HUDEP-2 (cell line): ENCODE measurements at regions not wholly inside any gene's neighbourhood (a gene's known extent, or its start where the extent isn't known, plus 50 kb on each side); places are given as distances from the start of the nearest gene placed in this dataset.
"Not testable (repeated sequence)": the region's sequence is repeated elsewhere in the genome, so short reads cannot be mapped to it uniquely, and the experiment has no call there.

Experiments used
- DNase-seq, 76 experiments: peaks; one replicate each; lab custom pipeline; 2025; ENCODE audit not compliant: unreplicated experiment in 76 of 76; lab: John Stamatoyannopoulos, UW

DNA sequence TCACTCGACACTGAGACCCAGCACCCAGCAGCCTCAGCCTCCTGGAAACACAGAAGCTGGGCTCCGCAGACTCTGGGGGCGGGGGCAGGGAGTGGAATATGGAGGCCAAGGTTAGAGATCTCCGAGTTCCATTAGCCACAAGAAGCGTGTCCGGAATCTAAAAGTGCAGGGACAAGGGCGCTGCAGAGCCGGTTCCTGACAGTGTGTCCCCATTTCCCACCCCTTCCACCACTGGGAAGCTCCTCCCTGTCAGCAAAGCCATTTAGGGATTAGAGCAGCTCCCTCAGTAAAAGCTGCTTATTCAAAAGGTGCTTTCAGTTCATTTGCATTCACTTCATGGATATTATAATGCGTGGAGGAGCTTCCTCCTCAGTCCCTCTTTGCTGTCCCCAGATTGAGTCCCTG, 74.1 kb upstream of the HSPA9 start:
- no peak for DNase-seq

DNA sequence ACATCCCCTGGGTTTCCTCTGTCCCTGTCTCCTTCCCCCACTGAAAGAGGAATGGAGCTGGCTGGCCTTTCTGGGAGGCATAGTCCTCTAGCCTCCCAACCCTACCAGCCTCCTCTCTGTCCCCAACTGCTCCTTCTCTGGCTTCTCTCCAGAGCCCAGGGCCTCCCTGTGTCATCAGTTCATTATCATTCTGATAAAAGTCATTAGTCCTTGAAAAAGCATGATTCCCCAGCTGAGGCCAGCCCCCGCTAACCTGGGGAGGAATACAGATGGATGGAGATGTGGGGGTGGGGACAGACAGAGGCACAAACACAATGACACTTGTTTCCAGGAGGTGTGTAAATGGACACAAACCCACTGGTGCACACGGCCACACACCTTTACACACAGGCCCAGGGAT, 73.6 kb upstream of the HSPA9 start:
- DNase-seq = no peak

DNA sequence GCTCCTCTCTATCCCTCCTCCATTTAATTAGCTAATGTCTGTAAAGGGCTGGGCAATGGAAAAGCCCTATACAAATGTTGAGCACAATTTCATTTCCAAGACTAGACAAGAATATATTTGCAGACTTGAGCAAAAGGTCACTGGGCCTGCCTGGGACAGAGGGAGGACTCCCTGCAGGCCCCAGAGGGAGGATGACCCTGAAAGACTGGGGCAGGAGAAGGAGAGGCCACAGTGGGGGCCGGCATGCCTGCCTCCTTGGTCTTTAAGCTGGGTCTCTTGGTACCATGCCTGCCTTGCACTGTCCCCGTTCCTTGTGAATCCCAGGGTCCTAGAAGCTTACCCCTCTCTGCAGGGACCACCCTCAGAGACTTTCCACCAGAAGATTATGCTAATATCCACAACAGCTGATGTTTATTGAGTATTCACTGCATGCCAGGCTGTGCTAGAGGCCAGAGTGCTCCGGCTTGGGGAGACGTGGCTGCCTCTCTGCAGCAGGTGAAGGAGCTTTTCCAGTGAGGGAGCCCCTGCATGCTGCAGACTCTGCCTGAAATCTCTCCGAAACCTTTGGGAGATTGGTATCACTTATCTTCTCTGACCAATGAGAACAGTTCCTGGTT, 72.7 kb upstream of the HSPA9 start:
- DNase-seq = no peak

DNA sequence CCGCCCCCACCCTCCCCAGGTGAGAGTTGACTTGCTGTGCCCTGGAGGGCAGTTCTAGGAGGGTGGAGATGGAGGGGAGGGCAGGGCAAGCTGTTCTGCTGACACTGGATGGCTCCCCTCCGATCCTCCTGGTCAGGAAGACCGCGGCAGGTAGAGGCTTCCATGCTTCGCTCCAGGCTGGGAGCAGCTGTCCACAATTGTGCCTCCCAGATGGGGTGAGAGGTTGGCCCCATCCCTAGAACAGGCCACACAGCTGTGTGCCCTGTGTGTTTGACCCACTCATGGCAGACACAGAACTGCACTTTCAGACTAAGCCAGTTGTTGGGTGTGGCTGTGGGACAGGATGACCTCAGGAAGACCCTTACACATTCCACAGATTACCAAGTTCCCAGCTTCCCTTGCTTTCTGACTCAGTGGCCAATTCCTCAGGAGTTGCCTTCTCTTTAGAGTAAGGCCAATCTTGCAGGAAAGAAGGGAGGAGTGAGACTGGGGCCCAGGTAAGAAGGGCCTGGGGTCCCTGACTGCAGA, 72.1 kb upstream of the HSPA9 start:
- no peak for DNase-seq

DNA sequence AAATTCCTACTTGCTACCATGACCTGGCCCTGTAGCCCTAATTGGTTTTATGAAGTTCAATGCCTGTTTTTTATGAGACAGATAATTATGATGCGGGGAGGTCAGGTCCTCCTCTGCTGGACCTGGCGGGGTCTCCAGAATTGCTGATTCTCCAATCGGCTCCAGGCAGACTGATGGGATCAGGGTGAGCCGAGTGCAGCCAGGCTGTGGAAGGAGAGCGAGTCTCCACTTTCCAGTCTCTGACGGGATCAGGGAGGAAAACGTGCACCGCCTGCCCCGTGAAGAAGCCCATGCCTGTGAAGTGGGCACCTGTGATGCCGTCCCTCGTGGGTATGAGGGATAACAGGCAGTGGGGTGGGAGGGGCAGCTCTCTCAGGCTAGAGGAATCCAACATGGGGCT, 71.5 kb upstream of the HSPA9 start:
- DNase-seq = no peak

DNA sequence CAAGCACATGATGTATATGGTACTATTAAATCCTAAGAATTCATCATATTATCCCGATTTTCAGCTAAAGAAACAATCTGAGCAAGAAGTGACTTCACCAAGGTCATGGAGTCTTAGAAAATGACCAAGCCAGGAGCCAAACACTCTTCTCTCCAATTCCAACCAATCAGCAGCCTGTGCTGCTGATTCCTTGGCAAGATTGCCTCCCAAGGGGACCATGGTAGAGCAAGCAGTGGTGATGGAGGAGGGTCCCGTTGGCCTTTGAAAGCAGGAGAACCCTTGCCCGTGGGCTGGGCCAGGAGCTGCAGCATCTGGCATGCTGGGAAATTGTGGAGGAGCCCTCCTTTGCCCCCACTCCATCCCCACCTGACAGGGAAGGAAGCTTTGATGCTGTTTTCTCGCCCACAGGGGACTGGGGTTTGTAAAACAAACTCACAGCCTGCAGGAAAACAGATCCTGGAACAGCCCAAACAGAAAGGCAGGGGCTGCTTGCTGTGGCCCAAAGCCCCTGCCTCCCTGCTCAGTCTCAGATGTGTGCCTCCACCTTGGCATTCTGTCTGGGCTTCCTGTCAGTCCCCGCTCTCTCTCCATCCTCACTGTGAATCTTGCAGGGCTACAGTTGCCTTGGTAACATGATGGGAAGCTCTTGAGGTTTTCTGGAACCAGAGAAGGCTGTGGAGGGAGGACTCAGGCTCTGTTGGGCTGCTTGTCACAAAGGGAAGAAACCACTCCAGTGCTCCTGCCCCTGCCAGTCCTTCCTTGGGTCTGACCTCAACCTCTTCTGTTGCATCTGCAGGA, 70.8 kb upstream of the HSPA9 start:
- DNase-seq = no peak

DNA sequence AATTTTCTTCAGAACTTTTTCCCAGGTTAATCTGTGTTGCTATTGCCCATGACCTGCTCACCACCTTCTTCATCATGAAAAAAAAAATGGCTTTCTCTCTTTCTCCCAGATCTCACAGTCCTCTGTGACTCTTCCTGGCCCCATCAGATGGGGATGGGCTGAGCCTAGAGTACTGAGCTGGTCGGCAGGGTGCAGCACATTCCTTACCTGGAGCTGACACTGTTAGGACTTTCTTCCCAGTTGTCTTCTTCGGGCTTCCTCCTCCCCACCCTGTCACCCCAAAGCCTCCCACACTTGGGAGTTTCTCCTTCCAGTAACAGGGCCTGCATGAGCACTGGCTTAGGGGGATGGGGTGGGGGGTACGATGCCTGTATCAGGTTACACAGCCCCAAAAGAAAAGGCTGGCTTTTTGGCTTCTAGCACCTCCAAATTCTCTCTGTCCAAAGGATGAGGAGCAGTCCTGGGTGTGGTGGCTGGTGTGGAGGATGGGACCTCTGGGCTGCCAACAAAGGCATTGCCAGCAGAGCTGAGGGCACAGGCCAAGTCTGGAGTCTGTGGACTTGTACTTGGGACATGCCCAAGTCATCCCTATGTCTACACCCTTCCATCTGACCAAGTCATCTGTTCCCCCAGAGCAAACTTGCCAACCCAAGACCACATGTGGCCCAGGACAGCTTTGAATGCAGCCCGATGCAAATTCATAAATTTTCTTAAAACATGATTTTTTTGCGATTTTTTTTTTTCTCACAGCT, 68.0 kb upstream of the HSPA9 start:
- no peak for DNase-seq

DNA sequence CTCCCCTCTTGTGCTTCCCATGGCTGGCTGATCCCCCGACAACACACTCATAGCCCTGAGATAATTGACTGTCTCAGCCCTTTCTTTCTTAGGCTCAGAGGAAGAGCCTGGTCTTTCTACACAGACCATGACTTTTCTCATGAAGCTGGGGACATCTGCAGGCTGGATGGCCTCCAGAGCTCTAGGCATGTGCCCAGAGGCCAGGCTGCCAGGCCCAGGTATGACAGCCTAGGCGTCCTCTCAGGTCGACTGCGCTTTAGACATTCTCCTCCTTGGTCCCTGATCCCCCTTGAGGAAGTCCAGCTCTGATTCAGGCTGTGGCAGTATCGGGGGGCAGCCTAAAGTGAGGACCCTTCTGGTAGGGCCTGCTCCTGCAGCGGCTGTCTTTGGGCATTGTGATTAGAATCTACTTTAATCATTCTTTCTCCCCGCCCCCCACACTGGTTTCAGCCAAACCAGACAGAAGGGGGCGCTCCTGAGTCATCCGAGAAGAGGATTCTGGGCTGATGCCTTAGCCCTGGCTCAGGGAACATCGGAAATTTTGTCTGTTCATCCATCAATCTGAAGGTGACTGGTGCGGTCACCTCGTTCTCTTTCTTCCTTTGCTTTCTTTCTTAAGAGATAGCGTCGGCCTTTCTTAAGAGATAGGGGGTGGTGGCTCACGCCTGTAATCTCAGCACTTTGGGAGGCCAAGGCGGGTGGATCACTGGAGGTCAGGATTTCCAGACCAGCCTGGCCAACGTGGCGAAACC, 66.5 kb upstream of the HSPA9 start:
- DNase-seq = peak in 68 of 76 experiments; percentile 5 to 83 (median 52)

DNA sequence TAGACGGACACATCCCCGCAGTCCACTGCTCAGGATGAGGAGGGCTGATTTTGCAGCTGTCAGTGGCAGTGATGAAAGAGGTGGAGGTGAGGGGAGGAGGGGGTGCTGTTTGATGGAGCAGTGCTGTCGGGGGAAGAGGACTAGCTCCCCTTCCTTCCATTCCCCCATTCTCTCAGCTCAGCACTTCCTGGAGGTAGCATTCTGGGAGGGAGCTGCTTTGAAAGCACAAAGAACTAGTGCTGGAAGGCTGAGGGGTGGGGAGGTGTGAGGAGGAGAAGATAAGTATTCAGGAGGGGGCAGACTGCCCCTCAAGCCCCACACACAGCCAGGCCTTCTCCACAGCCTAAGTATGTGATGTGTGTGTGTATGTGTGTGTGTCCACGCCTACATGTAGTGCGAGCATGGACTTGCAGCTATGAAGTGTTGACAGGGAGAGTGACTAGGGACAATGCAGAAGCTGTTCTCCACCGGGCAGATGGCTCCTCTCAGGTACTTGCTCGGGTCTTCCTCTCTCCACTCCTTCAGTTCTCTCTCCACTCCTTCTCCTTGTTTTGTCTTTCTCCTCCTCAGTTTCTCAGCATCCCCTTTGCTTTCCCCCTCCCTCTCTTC, 65.5 kb upstream of the HSPA9 start:
- DNase-seq = no peak

DNA sequence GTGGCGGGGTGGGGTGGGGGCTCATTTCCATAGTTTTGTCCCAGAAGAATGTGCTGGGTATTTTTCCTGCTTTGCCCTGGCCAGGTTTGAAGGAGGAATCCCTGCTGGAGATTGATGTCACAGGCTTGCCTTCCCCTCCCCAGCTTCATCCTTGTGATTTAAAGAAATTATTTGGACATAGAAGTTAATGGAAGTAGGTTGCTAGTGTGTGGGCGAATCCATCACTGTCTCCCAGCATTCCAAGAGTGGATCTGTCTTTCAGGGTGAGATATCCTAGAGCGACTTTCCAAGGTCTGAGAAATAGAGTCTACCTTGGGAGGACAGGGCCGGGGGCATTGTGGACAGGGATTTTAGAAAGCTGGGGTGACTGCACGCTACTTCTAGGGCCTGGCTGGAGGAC, 64.9 kb upstream of the HSPA9 start:
- no peak for DNase-seq

DNA sequence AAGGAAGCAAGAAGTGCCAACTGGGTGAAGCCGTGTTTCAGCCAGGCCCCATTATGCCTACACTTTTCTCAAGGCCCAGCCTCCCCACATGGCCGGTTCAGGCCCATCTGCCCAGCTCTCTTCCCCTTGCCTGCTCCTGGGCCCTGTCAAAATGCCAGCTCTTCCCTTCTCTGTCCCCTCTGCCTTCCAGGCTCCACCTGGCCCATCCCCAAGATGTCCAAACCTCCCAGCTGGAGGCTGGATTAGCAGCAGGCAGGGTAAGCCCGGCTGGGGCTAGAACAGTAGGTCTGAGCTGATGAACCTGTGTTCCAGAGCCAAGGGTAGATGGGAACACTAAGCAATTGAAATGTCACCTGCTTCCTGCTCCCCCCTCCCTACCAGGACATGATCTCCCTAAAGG, 64.1 kb upstream of the HSPA9 start:
- no peak for DNase-seq

DNA sequence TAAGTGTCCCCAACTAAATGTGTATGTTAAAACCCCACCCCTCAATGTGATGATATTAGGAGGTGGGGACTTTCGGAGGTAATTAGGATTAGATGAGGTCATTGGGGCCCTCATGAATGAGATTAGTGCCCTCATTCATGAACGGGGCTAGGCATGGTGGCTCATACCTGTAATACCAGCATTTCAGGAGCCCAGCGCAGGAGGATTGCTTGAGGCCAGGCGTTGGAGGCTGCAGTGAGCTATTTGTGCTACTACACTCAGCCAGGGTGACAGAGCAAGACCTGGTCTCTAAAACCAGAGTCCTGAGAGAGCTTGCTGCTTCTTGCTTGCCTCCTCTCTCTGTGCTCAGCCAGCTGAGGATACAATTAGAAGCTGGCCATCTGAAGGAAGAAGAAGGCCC, 62.1 kb upstream of the HSPA9 start:
- no peak for DNase-seq

DNA sequence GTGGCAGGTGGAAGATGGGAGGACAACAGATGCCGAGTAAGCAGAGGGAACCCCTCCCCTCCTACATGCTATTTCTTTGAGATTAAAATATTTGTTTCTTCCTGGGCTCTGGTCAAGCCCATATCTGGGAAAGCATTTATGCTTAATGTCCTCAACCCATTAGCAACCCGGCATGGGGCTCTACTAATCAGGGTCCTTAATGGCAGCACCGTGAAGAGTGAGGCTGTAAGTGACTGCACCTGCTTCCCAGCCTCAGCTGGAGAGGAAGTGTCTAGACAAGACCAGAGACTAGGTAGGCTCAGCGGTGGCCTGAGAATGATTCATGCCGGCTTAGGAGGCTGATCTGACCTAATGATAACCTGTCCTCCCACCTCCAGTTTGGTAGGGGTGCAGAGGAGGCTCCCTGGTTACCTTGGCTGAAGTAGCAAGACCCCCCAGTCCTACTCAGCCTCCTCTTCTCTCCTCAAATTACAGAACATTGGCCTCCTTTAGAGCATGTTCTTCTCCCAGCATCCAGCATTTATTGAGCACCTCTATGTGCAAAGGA, 61.3 kb upstream of the HSPA9 start:
- no peak for DNase-seq

DNA sequence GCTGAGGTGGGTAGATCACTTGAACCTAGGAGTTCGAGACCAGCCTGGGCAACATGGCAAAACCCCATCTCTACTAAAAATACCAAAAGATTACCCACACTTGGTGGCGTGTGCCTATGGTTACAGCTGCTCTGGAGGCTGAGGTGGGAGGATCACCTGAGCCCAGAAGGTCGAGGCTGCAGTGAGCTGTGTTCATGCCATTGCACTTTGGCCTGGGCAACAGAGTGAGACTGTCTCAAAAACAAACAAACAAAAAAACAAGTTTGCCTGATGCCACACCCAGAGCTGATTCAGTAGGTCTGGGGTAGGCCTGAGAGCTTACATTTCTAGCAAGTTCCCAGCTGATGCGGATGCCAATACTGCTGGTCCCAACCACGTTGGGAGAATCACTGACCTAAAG, 60.5 kb upstream of the HSPA9 start:
- no peak for DNase-seq

DNA sequence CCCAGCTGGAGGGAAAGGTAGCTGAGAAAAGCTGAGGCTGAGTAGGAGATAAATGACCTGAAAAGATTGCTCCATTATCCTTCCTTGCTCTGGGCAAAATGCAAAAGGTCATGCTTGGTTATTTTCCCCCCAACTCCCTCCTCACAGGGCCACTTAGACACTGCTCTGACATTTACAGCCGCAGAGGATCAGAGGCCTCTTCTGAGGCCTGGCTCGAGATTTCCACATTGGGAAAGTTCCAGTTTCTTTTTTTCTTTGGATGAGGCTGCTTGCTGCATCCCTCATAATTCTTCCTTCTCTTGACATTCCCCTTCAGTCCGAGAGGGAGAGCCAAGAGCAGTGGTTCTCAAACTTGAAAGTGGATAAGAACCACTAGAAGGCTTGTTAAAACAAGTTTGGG, 60.1 kb upstream of the HSPA9 start:
- DNase-seq = no peak

DNA sequence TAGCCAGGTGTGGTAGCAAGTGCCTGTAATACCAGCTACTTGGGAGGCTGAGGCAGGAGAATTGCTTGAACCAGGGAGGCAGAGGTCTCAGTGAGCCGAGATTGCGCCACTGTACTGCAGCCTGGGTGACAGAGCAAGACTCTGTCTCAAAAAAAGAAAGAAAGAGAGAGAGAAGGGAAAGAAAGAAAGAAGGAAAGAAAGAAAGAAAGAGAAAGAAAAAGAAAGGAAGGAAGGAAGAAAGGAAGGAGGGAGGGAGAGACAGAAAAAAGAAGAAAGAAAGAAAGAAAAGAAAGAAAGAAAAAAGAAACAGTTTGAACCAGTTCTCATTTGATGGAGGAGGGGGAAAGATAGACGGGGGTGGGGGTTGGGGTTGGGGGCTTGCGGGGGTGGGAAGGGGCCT, 59.6 kb upstream of the HSPA9 start:
- not testable (repeated sequence) for DNase-seq

DNA sequence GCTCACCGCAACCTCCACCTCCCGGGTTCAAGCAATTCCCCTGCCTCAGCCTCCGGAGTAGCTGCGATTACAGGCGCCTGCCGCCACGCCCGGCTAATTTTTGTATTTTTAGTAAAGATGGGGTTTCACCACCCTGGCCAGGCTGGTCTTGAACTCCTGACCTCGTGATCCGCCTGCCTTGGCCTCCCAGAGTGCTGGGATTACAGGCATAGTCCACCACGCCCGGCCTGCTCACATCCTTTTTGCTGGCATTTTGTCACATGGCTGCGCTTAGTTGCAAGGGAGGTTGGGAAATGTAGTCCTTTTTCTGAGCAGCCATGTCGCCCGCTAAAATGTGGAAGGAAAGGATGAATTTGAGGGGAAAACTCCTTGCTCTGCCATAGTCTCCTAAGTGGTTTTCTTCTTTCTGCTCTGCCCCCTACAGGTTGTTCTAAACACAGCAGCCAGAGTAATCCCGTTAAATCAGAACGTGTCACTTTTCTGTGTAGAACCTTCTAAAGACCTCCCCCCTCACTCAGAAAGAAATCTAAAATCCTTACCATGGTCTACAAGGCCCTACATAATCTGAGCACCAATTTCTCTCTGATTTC, 57.8 kb upstream of the HSPA9 start:
- DNase-seq = peak in 24 of 76 experiments; percentile 3 to 47 (median 14)

DNA sequence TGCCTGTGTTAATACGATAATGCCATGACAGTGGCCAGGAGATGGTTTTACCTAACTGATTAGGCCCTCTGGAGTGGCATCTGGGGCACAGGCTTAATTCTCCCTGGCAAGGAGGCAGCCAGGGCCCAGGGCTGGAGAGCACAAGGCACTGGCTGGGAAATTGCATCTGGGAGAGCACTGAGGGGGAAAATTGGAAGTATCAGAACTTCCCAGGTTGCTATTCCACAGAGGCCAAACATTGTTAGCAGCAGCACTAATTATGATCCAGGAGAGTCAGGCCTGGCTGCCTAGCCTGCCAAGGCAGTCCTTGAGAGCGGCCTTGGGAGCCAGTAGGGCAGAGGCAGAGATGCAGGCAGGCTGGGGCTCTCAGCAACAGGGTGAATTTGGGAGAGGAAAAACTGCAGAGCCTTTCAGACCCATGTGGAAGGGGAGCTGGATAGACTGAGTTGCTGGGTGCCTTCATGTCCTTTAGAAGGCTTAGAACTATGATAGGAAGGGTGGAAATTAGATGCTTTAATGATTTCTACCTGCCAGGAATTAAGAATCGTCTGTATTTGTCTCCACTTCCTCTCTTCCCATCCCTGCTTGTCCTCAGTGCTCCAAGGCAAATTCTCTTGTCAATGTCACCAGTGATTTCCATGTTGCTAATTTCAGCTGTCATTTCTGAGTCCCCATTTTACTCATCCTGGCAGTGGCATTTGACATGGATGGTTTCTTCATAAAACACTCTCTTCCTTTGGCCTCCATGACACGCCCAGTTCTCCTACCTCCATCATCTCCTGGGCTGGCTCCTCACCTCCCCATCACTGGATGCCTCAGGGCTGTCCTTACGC, 56.1 kb upstream of the HSPA9 start:
- no peak for DNase-seq

DNA sequence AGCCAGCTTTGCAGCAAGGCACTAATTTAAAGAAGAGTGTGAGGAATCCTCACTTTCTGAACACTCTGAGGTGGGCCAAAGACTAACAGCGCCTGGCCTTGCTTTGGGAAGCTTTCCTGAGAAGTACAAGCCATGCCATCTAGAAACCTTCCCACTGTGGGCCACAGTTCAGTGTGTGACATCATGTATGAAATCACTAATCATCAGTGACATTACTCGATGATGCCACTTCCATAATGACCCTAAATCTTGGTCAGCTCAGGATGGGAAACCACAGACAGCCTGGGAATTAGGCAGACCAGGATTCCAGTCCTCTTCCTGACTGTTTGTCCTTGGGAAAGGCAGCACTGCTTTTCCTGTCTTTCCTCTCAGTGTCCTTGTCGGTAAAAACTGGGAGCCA, 54.2 kb upstream of the HSPA9 start:
- DNase-seq = no peak
